ENCODE measurements at regions not wholly inside any gene's neighbourhood (a gene's known extent, or its start where the extent isn't known, plus 50 kb on each side); places are given as distances from the start of the nearest gene placed in this dataset.

GRCh38 chr1:157460381-157460780 is 91.9 kb downstream of the FCRL5 start:
- TF ChIP-seq STAT6 (CRISPR knock-in tag; conservative IDR thresholded peaks at IDR 0.05; ENCODE audit: low read depth) (no peak), RELA (CRISPR knock-in tag; IDR thresholded peaks at IDR 0.05; ENCODE audit: borderline replicate concordance) (no peak), AFF4 (CRISPR knock-in tag; IDR thresholded peaks at IDR 0.05; ENCODE audit: borderline replicate concordance) (no peak), CBFB (CRISPR knock-in tag; IDR thresholded peaks at IDR 0.05; ENCODE audit: low read depth) (no peak), ZNF138 (CRISPR knock-in tag; conservative IDR thresholded peaks at IDR 0.05) (no peak), ATF1 (CRISPR knock-in tag; IDR thresholded peaks at IDR 0.05) (no peak)
- peaks cover 17% of the 10 kb centered on the region for H3K9me3 Mint-ChIP-seq
- no peaks in the 10 kb centered on the region; the same call in 1 of the 2 replicates for H3K27me3 Mint-ChIP-seq (ENCODE audit: low read depth)
- DNase-seq (ENCODE audit: low spot score) (no peak), ATAC-seq (no peak)
- CTCF ChIA-PET = no interaction called here
- H3K4me1 Mint-ChIP-seq = peaks cover 8% of the 10 kb centered on the region
- POLR2A ChIA-PET = no interaction called here
- H3K27ac Mint-ChIP-seq = no peak overlapping the region
- no peaks in the 10 kb centered on the region for H3K36me3 Mint-ChIP-seq
- H3K4me3 Mint-ChIP-seq = no peak overlapping the region

GRCh38 chr1:157457279-157457678 is 95.0 kb downstream of the FCRL5 start:
- Mint-ChIP-seq H3K4me3 (no peak overlapping the region), H3K36me3 (no peaks in the 10 kb centered on the region), H3K27me3 (ENCODE audit: low read depth) (no peaks in the 10 kb centered on the region), H3K27ac (no peak overlapping the region), H3K9me3 (peaks cover 17% of the 10 kb centered on the region), H3K4me1 (peaks cover 21% of the 10 kb centered on the region)
- ChIA-PET POLR2A (no interaction called here), CTCF (interaction anchor here (0.7 kb wide), 1 partner anchor 15 kb away, joined by 3 read pairs; no protein-coding TSS in a partner anchor)
- no peak for ATAC-seq
- TF ChIP-seq ZNF263 (CRISPR knock-in tag; IDR thresholded peaks at IDR 0.05; ENCODE audit: low read depth) (no peak), TEAD1 (CRISPR knock-in tag; IDR thresholded peaks at IDR 0.05) (no peak), ZSCAN18 (CRISPR knock-in tag; IDR thresholded peaks at IDR 0.05) (no peak), MAX (CRISPR knock-in tag; IDR thresholded peaks at IDR 0.05) (no peak), ZNF423 (CRISPR knock-in tag; IDR thresholded peaks at IDR 0.05) (no peak), PRDM15 (CRISPR knock-in tag; IDR thresholded peaks at IDR 0.05) (no peak), FOXP4 (CRISPR knock-in tag; IDR thresholded peaks at IDR 0.05) (no peak), PREB (CRISPR knock-in tag; IDR thresholded peaks at IDR 0.05; ENCODE audit: borderline replicate concordance) (no peak), CBFB (CRISPR knock-in tag; IDR thresholded peaks at IDR 0.05; ENCODE audit: low read depth) (no peak), RORB (CRISPR knock-in tag; IDR thresholded peaks at IDR 0.05) (no peak), SP1 (CRISPR knock-in tag; conservative IDR thresholded peaks at IDR 0.05) (no peak), E2F5 (CRISPR knock-in tag; IDR thresholded peaks at IDR 0.05) (no peak)
- DNase-seq (ENCODE audit: low spot score) = no peak

Data from WTC11 (cell line).